Activated T-helper 1 cell treated with anti-CD3 and anti-CD28 coated beads, Interleukin-12 subunit alpha, Interleukin-12 subunit beta, Interleukin-2, Interleukin-4 antibody, amounts not matched to agents 30 ng/mL and 10 ng/mL and 1 ng/mL, durations not matched to agents 14 hours and 24 hours and 36 hours (primary cell): ENCODE measurements at regions not wholly inside any gene's neighbourhood (a gene's known extent, or its start where the extent isn't known, plus 50 kb on each side); places are given as distances from the start of the nearest gene placed in this dataset.

ENCODE experiments used
- DNase-seq: peaks from one replicate; pipeline ENCODE4 v3.0.0; 2021; ENCODE audit warnings: low spot score
- H3K27ac Mint-ChIP-seq: one replicate; pipeline ENCODE4 v1.8.0; 2021; ENCODE audit warnings: mild to moderate bottlenecking, mixed read lengths
- H3K27me3 Mint-ChIP-seq: one replicate; pipeline ENCODE4 v1.8.0; 2022; ENCODE audit warnings: mild to moderate bottlenecking, moderate library complexity, mixed read lengths; ENCODE audit not compliant: insufficient read depth
- H3K36me3 Mint-ChIP-seq: one replicate; pipeline ENCODE4 v1.8.0; 2021; ENCODE audit warnings: low read depth, mixed read lengths
- H3K4me1 Mint-ChIP-seq: one replicate; pipeline ENCODE4 v1.8.0; 2021; ENCODE audit warnings: low read depth, mixed read lengths
- H3K4me3 Mint-ChIP-seq: one replicate; pipeline ENCODE4 v1.8.0; 2021; ENCODE audit warnings: mild to moderate bottlenecking, moderate library complexity, mixed read lengths
- H3K9me3 Mint-ChIP-seq: one replicate; pipeline ENCODE4 v1.8.0; 2021; ENCODE audit warnings: mixed read lengths
- intact Hi-C: fragments of 100-400 bp; cut with micrococcal nuclease; formaldehyde crosslinking; loops from one replicate; pipeline ENCODE4 v1.15.1; 2024

DNA sequence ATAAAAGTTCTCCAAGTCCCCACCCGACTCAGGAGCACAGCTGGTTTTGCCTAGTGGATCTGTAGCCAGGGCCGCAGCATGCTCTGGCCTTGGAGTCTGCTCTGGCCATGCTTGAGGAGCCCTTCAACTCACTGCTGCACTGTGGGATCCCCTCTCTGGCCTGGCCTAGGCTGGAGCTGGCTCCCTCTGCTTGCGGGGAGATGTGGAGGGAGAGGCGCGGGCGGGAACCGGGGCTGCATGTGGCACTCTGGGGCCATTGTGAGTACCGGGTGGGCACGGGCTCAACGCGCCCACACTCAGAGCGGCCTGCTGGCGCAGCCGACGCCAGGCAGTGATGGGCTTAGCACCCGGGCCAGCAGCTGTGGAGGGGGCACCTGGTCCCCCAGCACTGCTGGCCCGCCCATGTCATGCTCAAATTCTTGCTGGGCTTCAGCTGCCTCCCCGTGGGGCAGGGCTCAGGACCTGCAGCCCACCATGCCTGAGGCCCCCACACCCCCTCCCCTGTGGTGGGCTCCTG lies 57.0 kb upstream of the ATP12A start:
- Mint-ChIP-seq H3K36me3 (peaks cover 5% of the 10 kb centered on the region), H3K27me3 (no peaks in the 10 kb centered on the region), H3K4me1 (peaks cover 42% of the 10 kb centered on the region), H3K27ac (no peak overlapping the region), H3K4me3 (no peak overlapping the region), H3K9me3 (no peaks in the 10 kb centered on the region)
- intact Hi-C loops, result no loop called here
- no peak for DNase-seq

DNA sequence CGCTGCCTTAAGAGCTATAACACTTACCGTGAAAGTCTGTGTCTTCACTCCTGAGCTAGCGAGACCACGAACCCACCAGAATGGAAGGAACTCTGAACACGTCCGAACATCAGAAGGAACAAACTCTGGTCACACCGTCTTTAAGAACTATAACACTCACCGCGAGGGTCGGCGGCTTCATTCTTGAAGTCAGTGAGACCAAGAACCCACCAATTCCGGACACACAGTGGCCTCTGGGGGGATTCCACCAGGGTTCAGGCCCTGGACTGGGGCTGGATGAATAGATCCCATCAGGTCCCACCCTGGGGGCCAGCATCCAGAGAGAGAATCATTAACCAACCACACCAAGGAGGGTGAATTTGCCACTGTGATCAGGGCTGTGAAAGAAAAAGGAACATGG lies 55.8 kb upstream of the ATP12A start:
- Mint-ChIP-seq H3K4me3 (no peak overlapping the region), H3K27me3 (no peaks in the 10 kb centered on the region), H3K27ac (peak overlapping the region; percentile 84), H3K36me3 (peaks cover 5% of the 10 kb centered on the region), H3K9me3 (no peaks in the 10 kb centered on the region), H3K4me1 (peaks cover 33% of the 10 kb centered on the region)
- no peak for DNase-seq
- intact Hi-C loops, result no loop called here

DNA sequence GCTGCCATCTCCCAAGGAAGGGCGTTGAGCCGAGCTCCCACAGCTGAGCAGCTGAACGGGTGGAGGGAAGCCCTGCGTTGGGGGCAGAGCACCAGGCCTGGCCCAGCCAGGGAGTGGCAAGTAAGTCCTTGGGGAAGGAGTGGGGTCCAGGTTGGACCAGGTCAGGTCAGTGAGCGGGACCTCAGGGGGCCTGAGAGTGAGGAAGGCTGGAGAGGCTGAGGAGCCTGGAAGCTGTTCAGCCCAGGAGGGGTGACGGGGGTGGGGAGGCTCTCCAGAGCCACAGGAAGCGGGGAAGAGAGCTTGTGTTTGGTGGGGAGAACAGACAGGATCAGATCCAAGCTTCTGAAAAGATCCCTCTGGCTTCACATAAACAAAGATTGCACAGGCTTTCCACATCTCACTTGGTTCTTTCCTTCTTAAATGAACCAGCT lies 55.4 kb upstream of the ATP12A start:
- Mint-ChIP-seq H3K4me1 (peaks cover 33% of the 10 kb centered on the region), H3K4me3 (no peak overlapping the region), H3K27me3 (no peaks in the 10 kb centered on the region), H3K27ac (peak overlapping the region; percentile 84), H3K9me3 (no peaks in the 10 kb centered on the region), H3K36me3 (peaks cover 7% of the 10 kb centered on the region)
- intact Hi-C loops, result loop anchor here (5.0 kb wide), 3 partner anchors 43 to 113 kb away; partner anchors contain the start of gene PARP4
- DNase-seq, result no peak

- no peak for DNase-seq
- intact Hi-C loops, result loop anchor here (5.0 kb wide), 3 partner anchors 43 to 113 kb away; partner anchors contain the start of gene PARP4
- H3K9me3 Mint-ChIP-seq, result no peaks in the 10 kb centered on the region
- peaks cover 9% of the 10 kb centered on the region for H3K36me3 Mint-ChIP-seq
- H3K27ac Mint-ChIP-seq, result peak overlapping the region; percentile 84
- peak overlapping the region; percentile 28 for H3K4me3 Mint-ChIP-seq
- H3K4me1 Mint-ChIP-seq, result peaks cover 34% of the 10 kb centered on the region
- H3K27me3 Mint-ChIP-seq, result no peaks in the 10 kb centered on the region
Measured at GRCh38 chr13:24625331-24625731, 54.9 kb upstream of the ATP12A start.

DNA sequence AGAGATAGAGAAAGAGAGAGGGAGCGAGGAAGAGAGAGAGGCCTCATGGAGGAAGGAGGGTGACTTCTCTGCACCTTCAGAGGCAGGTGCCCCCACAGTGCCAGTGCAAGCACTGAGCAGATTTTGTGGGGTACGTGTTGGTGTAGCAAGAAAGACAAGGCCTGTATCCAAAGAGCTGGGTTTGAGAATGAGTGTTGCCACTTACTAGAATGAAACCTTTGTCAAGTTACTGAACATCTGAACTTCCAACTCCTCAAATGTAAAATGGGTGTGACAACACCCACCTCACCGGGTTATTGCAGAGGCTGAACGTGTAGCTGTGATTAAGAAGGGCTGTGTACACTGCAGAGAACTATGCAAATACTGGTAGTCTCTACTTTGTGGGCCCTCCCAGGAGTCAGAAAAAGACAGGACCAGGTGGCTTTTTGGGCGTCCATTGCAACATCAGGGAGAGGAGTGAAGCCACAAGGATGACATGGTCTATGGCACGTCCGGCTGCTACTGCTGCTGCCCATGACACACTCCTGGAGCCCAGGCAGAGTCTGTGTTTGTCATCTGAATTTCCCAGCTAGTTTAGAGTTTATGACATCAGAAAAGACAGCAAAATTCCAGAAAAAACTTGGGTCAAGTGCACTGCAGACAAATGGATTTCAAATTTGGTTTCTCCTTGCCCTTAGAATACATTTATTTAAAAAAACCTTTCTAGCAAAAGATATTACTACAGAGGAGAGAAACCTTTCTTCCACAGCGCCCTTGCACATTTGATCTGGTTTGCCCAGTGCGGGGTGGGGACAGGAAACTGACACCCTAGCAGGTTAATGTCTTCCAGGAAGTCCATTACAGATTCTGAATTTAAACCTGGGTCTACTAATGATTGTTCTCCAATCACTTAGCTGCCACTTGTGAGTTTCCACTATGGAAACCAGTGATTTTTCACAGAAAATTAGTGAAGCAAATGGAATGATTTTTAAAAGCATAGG lies 54.0 kb upstream of the ATP12A start:
- intact Hi-C loops, result loop anchor here (5.0 kb wide), 3 partner anchors 44 to 114 kb away; partner anchors contain the start of gene PARP4

GRCh38 chr13:24627090-24627714 lies 53.0 kb upstream of the ATP12A start:
- Mint-ChIP-seq H3K9me3 (no peaks in the 10 kb centered on the region), H3K27ac (no peak overlapping the region), H3K4me3 (no peak overlapping the region), H3K27me3 (no peaks in the 10 kb centered on the region), H3K4me1 (peaks cover 42% of the 10 kb centered on the region), H3K36me3 (peaks cover 7% of the 10 kb centered on the region)
- DNase-seq, result no peak
- intact Hi-C loops, result loop anchor here (5.0 kb wide), 3 partner anchors 45 to 115 kb away; partner anchors contain the start of gene PARP4

More for the DNA sequence above, 54.0 kb upstream of the ATP12A start:
- Mint-ChIP-seq H3K4me1 (peaks cover 40% of the 10 kb centered on the region), H3K4me3 (no peak overlapping the region), H3K36me3 (peaks cover 7% of the 10 kb centered on the region), H3K9me3 (no peaks in the 10 kb centered on the region), H3K27ac (peak overlapping the region; percentile 84), H3K27me3 (no peaks in the 10 kb centered on the region)
- no peak for DNase-seq

- H3K27ac Mint-ChIP-seq, result peak overlapping the region; percentile 63
- no peaks in the 10 kb centered on the region for H3K27me3 Mint-ChIP-seq
- H3K4me1 Mint-ChIP-seq, result peaks cover 48% of the 10 kb centered on the region
- intact Hi-C loops, result loop anchor here (5.0 kb wide), 3 partner anchors 44 to 116 kb away; partner anchors contain the start of gene PARP4
- no peak overlapping the region for H3K4me3 Mint-ChIP-seq
- H3K9me3 Mint-ChIP-seq, result no peaks in the 10 kb centered on the region
- H3K36me3 Mint-ChIP-seq, result peaks cover 7% of the 10 kb centered on the region
- no peak for DNase-seq
Measured at GRCh38 chr13:24627946-24628345, 52.3 kb upstream of the ATP12A start.

DNA sequence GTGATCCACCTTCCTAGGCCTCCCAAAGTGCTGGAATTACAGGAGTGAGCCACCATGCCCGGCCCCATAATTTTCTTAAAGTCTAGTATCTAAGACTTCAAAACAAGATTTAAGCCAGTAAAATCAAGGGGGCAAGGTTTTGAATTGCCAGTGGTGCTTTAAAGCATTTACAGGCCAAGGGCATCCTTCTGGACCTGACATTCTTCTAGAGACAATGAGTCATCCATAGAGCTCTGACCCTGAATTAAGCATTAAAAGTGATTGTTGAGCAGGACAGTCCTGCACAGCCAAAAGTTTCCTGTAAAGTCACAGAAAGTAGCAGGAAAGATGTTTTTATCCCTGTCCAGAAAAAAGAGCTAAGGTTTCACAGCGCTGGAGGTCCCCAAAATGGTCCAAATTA lies 50.9 kb upstream of the ATP12A start:
- no peak for DNase-seq
- Mint-ChIP-seq H3K27ac (no peak overlapping the region), H3K36me3 (peaks cover 7% of the 10 kb centered on the region), H3K4me3 (no peak overlapping the region), H3K27me3 (no peaks in the 10 kb centered on the region), H3K9me3 (no peaks in the 10 kb centered on the region), H3K4me1 (peaks cover 55% of the 10 kb centered on the region)
- intact Hi-C loops, result loop anchor here (5.0 kb wide), 3 partner anchors 43 to 117 kb away; partner anchors contain the start of gene PARP4

DNA sequence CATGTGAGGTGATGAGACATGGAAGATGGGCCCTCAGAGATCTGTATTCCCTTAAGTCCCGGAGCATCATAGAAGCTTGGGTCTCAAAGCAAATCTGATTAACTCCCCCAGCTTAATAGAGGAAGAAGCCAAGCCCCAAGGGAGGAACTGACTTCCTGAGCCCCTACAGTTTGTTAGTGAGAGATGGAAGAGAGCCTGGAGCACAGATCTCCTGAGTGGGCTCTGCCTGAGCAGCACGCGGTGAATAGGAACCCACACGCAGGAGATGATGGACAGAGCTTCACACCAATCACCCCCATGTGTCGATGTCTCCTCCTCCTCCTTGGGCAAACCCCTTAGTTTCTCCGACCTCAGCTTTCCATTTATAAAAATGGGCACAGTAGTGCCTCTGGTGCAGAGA lies 50.1 kb upstream of the ATP12A start:
- Mint-ChIP-seq H3K27ac (no peak overlapping the region), H3K36me3 (peaks cover 7% of the 10 kb centered on the region), H3K9me3 (no peaks in the 10 kb centered on the region), H3K27me3 (no peaks in the 10 kb centered on the region), H3K4me3 (no peak overlapping the region), H3K4me1 (peaks cover 47% of the 10 kb centered on the region)
- DNase-seq, result no peak
- intact Hi-C loops, result no loop called here
